Activated CD8-positive, alpha-beta T cell treated with anti-CD3 and anti-CD28 coated beads for 36 hours (primary cell): ENCODE measurements at regions not wholly inside any gene's neighbourhood (a gene's known extent, or its start where the extent isn't known, plus 50 kb on each side); places are given as distances from the start of the nearest gene placed in this dataset.

Source experiments
- ATAC-seq: fragments of 200-7000 bp; cut with Tn5 transposase; one replicate; pipeline ENCODE4 v1.10.0; 2021; ENCODE audit warnings: mild to moderate bottlenecking, moderate library complexity
- CTCF ChIA-PET: fragments of 350-600 bp; sonication (Branson Sonifier 250); formaldehyde crosslinking; loops from one replicate; lab custom pipeline; 2021; ENCODE audit warnings: antibody characterized with exemption; lab: Charles Lee
- POLR2A ChIA-PET: fragments of 350-600 bp; sonication (Branson Sonifier 250); formaldehyde crosslinking; loops from one replicate; lab custom pipeline; 2021; ENCODE audit warnings: antibody characterized with exemption; lab: Charles Lee
- DNase-seq: peaks from one replicate; pipeline ENCODE4 v3.0.0-alpha.2; 2020
- H3K27ac Mint-ChIP-seq: one replicate; pipeline ENCODE4 v1.8.0; 2021; ENCODE audit warnings: mild to moderate bottlenecking, mixed read lengths
- H3K27me3 Mint-ChIP-seq: one replicate; pipeline ENCODE4 v1.8.0; 2021; ENCODE audit warnings: mixed read lengths
- H3K36me3 Mint-ChIP-seq: one replicate; pipeline ENCODE4 v1.8.0; 2021; ENCODE audit warnings: low read depth, mixed read lengths
- H3K4me1 Mint-ChIP-seq: one replicate; pipeline ENCODE4 v1.8.0; 2021; ENCODE audit warnings: low read depth, mixed read lengths
- H3K4me3 Mint-ChIP-seq: one replicate; pipeline ENCODE4 v1.8.0; 2021; ENCODE audit warnings: mild to moderate bottlenecking, moderate library complexity, mixed read lengths
- H3K9me3 Mint-ChIP-seq: one replicate; pipeline ENCODE4 v1.8.0; 2021; ENCODE audit warnings: mixed read lengths
- CTCF ChIP-seq: fragments of 200-600 bp; IDR thresholded peaks from one replicate; pipeline ENCODE4 v1.8.0; 2022; ENCODE audit warnings: antibody characterized with exemption, mild to moderate bottlenecking
- intact Hi-C: fragments of 100-400 bp; cut with micrococcal nuclease; formaldehyde crosslinking; loops from one replicate; pipeline ENCODE4 v1.10.0; 2022

GRCh38 chr11:91158297-91158696, 935.4 kb upstream of the CHORDC1 start:
- H3K4me3 Mint-ChIP-seq = no peak overlapping the region
- intact Hi-C loops = no loop called here
- no peaks in the 10 kb centered on the region for H3K27me3 Mint-ChIP-seq
- no peaks in the 10 kb centered on the region for H3K4me1 Mint-ChIP-seq
- ATAC-seq = no peak
- H3K36me3 Mint-ChIP-seq = no peaks in the 10 kb centered on the region
- ChIA-PET CTCF (no interaction called here), POLR2A (no interaction called here)
- DNase-seq = no peak
- H3K27ac Mint-ChIP-seq = no peak overlapping the region
- TF ChIP-seq CTCF = no peak
- H3K9me3 Mint-ChIP-seq = peaks cover 5% of the 10 kb centered on the region

GRCh38 chr11:91156041-91156440, 933.2 kb upstream of the CHORDC1 start:
- TF ChIP-seq CTCF = no peak
- Mint-ChIP-seq H3K36me3 (no peaks in the 10 kb centered on the region), H3K27ac (no peak overlapping the region), H3K9me3 (peaks cover 16% of the 10 kb centered on the region), H3K27me3 (no peaks in the 10 kb centered on the region), H3K4me3 (no peak overlapping the region), H3K4me1 (no peaks in the 10 kb centered on the region)
- intact Hi-C loops = no loop called here
- no peak for DNase-seq
- ATAC-seq = no peak
- ChIA-PET POLR2A (no interaction called here), CTCF (no interaction called here)

- Mint-ChIP-seq H3K27ac (no peak overlapping the region), H3K36me3 (no peaks in the 10 kb centered on the region), H3K9me3 (peaks cover 10% of the 10 kb centered on the region), H3K4me3 (no peak overlapping the region), H3K4me1 (no peaks in the 10 kb centered on the region), H3K27me3 (no peaks in the 10 kb centered on the region)
- DNase-seq = no peak
- no peak for TF ChIP-seq CTCF
- intact Hi-C loops = no loop called here
- no peak for ATAC-seq
- ChIA-PET POLR2A (no interaction called here), CTCF (no interaction called here)
Measured at GRCh38 chr11:91147885-91148284, 925.0 kb upstream of the CHORDC1 start.

GRCh38 chr11:91141655-91142054, 918.8 kb upstream of the CHORDC1 start:
- CTCF ChIA-PET = no interaction called here
- peaks cover 2% of the 10 kb centered on the region for H3K9me3 Mint-ChIP-seq
- intact Hi-C loops = no loop called here

GRCh38 chr11:91136631-91137030, 913.8 kb upstream of the CHORDC1 start:
- Mint-ChIP-seq H3K27ac (no peak overlapping the region), H3K36me3 (no peaks in the 10 kb centered on the region), H3K9me3 (peaks cover 6% of the 10 kb centered on the region), H3K27me3 (no peaks in the 10 kb centered on the region), H3K4me1 (no peaks in the 10 kb centered on the region), H3K4me3 (no peak overlapping the region)
- DNase-seq = no peak
- CTCF ChIA-PET = no interaction called here
- ATAC-seq = no peak
- TF ChIP-seq CTCF = no peak
- intact Hi-C loops = no loop called here
- POLR2A ChIA-PET = no interaction called here

More at GRCh38 chr11:91141655-91142054, 918.8 kb upstream of the CHORDC1 start:
- POLR2A ChIA-PET = interaction anchor here (0.6 kb wide), 1 partner anchor 1028 kb away, joined by 4 read pairs; no protein-coding TSS in a partner anchor
- H3K36me3 Mint-ChIP-seq = no peaks in the 10 kb centered on the region
- no peaks in the 10 kb centered on the region for H3K4me1 Mint-ChIP-seq
- no peak overlapping the region for H3K4me3 Mint-ChIP-seq
- no peak overlapping the region for H3K27ac Mint-ChIP-seq
- no peak for TF ChIP-seq CTCF
- ATAC-seq (no peak), DNase-seq (no peak)
- H3K27me3 Mint-ChIP-seq = no peaks in the 10 kb centered on the region
